ENCODE measurements at regions not wholly inside any gene's neighbourhood (a gene's known extent, or its start where the extent isn't known, plus 50 kb on each side); places are given as distances from the start of the nearest gene placed in this dataset.

GRCh38 chr9:81259896-81260295, 429.5 kb downstream of the TLE1 start:
- DNase-seq (ENCODE audit: low read depth in 2 of 2) = no peak

GRCh38 chr9:81256368-81256767, 433.0 kb downstream of the TLE1 start:
- DNase-seq (ENCODE audit: low read depth in 2 of 2) = no peak

GRCh38 chr9:81250606-81251005, 438.7 kb downstream of the TLE1 start:
- no peak for DNase-seq (ENCODE audit: low read depth in 2 of 2)

- DNase-seq (ENCODE audit: low read depth in 2 of 2) = no peak
These were observed 439.3 kb downstream of the TLE1 start for GRCh38 chr9:81250041-81250440.

- DNase-seq (ENCODE audit: low read depth in 2 of 2) = no peak
These were observed 443.9 kb downstream of the TLE1 start for GRCh38 chr9:81245254-81245956.

GRCh38 chr9:81244631-81245030, 444.7 kb downstream of the TLE1 start:
- no peak for DNase-seq (ENCODE audit: low read depth in 2 of 2)

- no peak for DNase-seq (ENCODE audit: low read depth in 2 of 2)
These were observed 446.5 kb downstream of the TLE1 start for GRCh38 chr9:81242866-81243265.

GRCh38 chr9:81239388-81239787, 450.0 kb downstream of the TLE1 start:
- DNase-seq (ENCODE audit: low read depth in 2 of 2) = no peak

- no peak for DNase-seq (ENCODE audit: low read depth in 2 of 2)
These were observed 451.6 kb downstream of the TLE1 start for GRCh38 chr9:81237565-81238231.

GRCh38 chr9:81234924-81235610, 454.3 kb downstream of the TLE1 start:
- no peak for DNase-seq (ENCODE audit: low read depth in 2 of 2)

GRCh38 chr9:81231011-81231410, 458.3 kb downstream of the TLE1 start:
- DNase-seq (ENCODE audit: low read depth in 2 of 2) = no peak

GRCh38 chr9:81227507-81228245, 461.7 kb downstream of the TLE1 start:
- DNase-seq (ENCODE audit: low read depth in 2 of 2) = no peak

- DNase-seq (ENCODE audit: low read depth in 2 of 2) = no peak
These were observed 463.8 kb downstream of the TLE1 start for GRCh38 chr9:81225596-81225995.

- no peak for DNase-seq (ENCODE audit: low read depth in 2 of 2)
These were observed 464.9 kb downstream of the TLE1 start for GRCh38 chr9:81224166-81225081.

- no peak for DNase-seq (ENCODE audit: low read depth in 2 of 2)
These were observed 474.4 kb downstream of the TLE1 start for GRCh38 chr9:81214975-81215374.

GRCh38 chr9:81213456-81213855, 475.9 kb downstream of the TLE1 start:
- DNase-seq (ENCODE audit: low read depth in 2 of 2) = no peak

GRCh38 chr9:81211741-81212140, 477.6 kb downstream of the TLE1 start:
- DNase-seq (ENCODE audit: low read depth in 2 of 2) = no peak

GRCh38 chr9:81207651-81208050, 481.7 kb downstream of the TLE1 start:
- DNase-seq (ENCODE audit: low read depth in 2 of 2) = no peak

- DNase-seq (ENCODE audit: low read depth in 2 of 2) = no peak
These were observed 487.1 kb downstream of the TLE1 start for GRCh38 chr9:81202292-81202691.

GRCh38 chr9:81195206-81195605, 494.1 kb downstream of the TLE1 start:
- no peak for DNase-seq (ENCODE audit: low read depth in 2 of 2)

Data from activated CD4-positive, alpha-beta T cell treated with anti-CD3 and anti-CD28 coated beads for 24 hours (primary cell).